GM12872 (cell line): ENCODE measurements at regions not wholly inside any gene's neighbourhood (a gene's known extent, or its start where the extent isn't known, plus 50 kb on each side); places are given as distances from the start of the nearest gene placed in this dataset.

ENCODE experiments used
- TF ChIP-seq, protein P1 (sequence below): IDR thresholded peaks from 3 replicates; pipeline ENCODE4 v1.5.1; 2011; ENCODE audit warnings: low read depth, mild to moderate bottlenecking, low read length, moderate library complexity; ENCODE audit not compliant: insufficient read depth

DNA sequence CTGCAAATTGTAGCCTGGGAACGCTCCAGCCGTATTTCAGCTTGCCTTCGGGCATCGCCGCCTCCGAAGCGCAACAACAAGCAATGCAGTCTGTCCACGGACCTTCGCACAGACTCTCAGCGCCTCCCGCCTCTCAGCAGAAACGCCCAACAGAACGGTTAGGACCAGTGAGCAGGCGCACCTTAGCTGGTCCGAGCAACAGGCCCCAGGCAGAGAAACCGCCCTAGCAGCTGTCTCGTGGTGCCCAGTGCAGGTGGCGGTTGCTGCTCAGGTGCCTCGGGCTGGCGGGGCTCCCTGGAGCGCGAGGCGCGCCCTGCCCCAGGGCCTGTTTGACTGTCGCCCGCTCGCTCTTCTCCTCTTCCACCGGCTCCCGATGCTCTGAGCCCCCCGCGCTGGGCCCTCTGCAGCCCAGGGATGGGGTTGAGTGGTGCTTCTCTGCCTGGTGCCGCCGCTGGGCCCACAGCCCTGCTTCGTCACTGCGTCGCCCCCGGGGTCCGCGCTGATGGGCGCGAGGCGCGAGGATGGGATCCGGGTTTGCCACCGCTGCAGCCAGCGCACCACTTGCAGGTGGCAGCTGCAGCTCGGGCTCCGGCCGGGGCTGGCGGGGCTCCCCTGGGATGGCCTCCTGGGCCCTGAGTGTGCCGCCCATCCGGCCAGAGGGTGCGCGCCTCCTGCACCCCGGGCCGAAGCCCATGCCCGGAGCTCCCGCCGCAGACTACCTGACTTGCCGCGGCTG is 268.4 kb upstream of the FRG2C start:
- TF ChIP-seq, protein P1, sequence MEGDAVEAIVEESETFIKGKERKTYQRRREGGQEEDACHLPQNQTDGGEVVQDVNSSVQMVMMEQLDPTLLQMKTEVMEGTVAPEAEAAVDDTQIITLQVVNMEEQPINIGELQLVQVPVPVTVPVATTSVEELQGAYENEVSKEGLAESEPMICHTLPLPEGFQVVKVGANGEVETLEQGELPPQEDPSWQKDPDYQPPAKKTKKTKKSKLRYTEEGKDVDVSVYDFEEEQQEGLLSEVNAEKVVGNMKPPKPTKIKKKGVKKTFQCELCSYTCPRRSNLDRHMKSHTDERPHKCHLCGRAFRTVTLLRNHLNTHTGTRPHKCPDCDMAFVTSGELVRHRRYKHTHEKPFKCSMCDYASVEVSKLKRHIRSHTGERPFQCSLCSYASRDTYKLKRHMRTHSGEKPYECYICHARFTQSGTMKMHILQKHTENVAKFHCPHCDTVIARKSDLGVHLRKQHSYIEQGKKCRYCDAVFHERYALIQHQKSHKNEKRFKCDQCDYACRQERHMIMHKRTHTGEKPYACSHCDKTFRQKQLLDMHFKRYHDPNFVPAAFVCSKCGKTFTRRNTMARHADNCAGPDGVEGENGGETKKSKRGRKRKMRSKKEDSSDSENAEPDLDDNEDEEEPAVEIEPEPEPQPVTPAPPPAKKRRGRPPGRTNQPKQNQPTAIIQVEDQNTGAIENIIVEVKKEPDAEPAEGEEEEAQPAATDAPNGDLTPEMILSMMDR: no peak

DNA sequence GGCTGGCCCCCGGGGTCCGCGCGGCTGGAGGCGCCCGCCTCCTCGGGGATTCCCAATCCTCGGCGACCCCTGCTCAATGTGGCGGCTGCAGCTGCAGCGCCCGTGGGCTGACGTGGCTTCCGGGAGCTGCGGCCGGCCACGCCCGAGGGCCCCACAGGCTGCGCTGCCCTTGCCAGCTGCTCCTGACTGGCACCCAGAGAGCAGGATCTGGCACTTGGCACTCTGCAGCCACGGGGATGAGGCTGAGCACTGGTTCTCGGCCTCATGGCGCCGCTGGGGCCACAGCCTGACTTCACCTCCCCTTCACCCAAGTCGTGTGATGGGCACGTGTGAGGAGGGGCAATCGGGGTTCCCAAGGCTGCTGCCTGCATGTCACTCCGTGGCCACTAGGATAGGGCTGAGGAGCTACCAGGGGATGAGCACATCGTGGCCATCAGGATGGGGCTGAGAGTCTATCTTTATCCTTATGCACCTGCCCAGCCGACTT is 267.8 kb upstream of the FRG2C start:
- TF ChIP-seq, protein P1: no peak

DNA sequence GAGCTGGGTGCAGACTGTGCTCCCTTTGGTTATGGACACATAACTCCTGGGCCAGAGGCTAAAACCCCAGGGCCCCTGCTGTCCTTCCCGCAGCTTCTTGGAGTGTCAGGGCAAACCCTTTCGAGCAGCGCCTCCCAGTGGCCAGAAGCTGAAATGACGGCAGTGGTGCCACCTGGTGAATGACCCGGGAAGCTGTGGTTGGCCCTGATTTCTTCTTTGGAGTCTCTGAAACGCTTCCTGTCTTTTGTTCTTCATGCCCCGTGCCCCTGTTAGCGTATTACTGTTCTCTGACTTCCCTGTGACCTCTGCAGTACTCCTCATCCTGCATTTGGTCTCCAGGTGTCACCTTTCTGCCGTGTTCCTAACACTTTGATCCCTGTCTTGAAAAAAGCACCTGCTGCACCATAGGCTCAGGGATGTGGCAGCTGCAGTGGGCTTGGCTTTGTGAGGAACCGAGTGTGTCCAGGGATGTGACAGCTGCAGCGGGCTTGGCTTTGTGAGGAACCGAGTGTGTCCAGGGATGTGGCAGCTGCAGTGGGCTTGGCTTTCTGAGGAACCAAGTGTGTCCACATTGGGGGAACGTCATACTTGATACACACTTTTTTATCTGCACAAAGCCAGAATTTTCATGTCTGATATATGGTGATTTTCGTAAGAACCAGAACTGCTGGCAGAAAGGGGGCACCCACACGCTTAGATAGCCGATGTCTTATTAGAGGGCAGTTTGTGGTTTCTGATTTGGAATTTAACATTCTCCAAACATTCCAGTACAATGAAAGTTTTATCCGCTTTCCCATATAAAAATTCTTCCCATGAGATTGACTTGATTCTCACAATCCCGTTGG is 241.8 kb upstream of the FRG2C start:
- TF ChIP-seq, protein P1: peak; percentile 54

DNA sequence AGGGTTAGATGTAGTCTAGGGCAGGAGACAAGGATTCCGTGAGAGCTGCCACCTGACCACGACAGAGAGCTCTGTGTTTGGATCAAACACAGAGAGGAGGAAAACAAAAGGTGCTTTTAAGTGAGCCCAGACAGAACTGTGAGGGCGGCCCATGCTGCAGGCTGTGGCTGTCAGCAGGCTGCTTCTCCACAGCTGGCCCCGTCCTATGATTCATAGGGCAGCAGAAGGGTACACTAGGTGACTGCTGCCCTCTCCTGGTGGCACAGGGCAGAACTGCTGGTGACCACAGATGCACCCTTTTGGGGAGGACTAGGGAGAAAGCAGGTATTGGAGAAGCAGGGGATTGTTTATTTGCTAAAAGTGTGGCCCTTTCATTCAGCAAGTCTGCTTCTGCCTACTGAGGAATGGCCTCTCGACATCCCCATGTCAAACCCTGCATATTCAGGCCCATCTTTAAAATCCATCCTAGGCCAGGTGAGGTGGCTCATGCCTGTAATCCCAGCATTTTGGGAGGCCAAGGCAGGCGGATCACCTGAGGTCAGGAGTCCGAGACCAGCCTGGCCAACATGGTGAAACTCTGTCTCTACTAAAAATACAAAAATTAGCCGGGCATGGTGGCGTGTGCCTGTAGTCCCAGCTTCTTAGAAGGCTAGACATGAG is 234.4 kb upstream of the FRG2C start:
- TF ChIP-seq, protein P1: peak; percentile 55

DNA sequence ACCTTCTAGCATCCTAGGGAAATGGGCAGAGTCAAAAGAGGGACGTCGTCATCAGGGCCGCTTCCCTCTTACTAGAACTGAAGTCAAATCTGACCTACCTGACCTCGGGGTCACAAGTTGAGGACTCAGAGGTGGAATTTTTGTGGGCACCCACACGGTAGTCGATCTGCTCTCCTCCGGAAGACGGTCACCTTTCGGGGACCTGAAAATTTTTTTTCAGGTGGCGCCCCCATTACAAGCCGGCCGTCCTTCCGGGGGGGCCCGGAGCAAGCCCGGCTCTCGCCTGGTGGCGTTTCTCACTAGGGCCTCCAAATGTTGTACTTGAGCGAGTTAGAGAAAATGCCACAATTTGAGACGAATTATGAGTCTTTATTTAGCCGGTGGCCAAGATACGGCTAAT is 157.5 kb upstream of the FRG2C start:
- TF ChIP-seq, protein P1: no peak

DNA sequence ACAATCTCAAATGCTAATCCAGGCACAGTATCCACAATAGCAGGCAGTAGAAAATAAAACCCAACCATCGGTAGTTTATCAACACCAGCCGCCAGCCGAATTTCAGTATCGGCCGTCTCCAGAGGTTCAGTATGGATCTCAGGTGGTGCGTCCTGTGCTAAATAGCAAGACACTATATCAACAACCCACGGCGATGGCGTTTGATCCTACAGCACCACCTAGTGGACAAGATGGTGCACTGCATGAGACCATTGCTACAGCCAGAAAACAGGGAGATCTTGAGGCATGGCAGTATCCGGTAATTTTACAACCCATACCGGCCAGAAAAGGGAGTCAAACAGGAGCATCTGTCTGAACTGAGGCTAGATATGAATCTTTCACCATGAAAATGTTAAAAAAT is 112.0 kb upstream of the FRG2C start:
- TF ChIP-seq, protein P1: 0 out of 3 replicates have a peak, but pooled peaks have one; percentile 9
